Right lobe of liver (tissue), 6 donors: ENCODE measurements at regions not wholly inside any gene's neighbourhood (a gene's known extent, or its start where the extent isn't known, plus 50 kb on each side); places are given as distances from the start of the nearest gene placed in this dataset.

Experiments
- ATAC-seq, 4 donors: fragments of 200-7000 bp; cut with Tn5 transposase; one replicate each; pipeline ENCODE4 v1.9.1; 2020; ENCODE audit warnings: mild to moderate bottlenecking in 4 of 4, moderate library complexity in 4 of 4
- DNase-seq, 3 donors: peaks; one replicate each; pipeline ENCODE4 v3.0.0-alpha.2; 2020
- H3K27ac ChIP-seq, 3 donors: fragments of 200-600 bp; one replicate each; pipeline ENCODE4 v1.8.0; 2022
- H3K27me3 ChIP-seq, 2 donors: fragments of 200-600 bp; one replicate each; pipeline ENCODE4 v1.8.0; 2022
- H3K36me3 ChIP-seq, 4 donors: fragments of 200-600 bp; sonication (generic) in 1 of 4; one replicate each; pipeline versions ENCODE4 v1.5.1 to v1.8.0; 2017 to 2022; ENCODE audit warnings: control low read depth in 1 of 4
- H3K4me1 ChIP-seq, 4 donors: fragments of 200-600 bp; sonication (generic) in 1 of 4; one replicate each; pipeline versions ENCODE4 v1.5.1 to v1.8.0; 2017 to 2022; ENCODE audit warnings: control low read depth in 1 of 4
- H3K4me3 ChIP-seq, 3 donors: fragments of 200-600 bp; one replicate each; pipeline ENCODE4 v1.8.0; 2022
- H3K9me3 ChIP-seq, 4 donors: fragments of 200-600 bp; sonication (generic) in 1 of 4; one replicate each; pipeline versions ENCODE4 v1.5.1 to v1.8.0; 2017 to 2022; ENCODE audit warnings: control low read depth in 1 of 4
- CTCF ChIP-seq, 4 donors: fragments of 200-600 bp in 3 of 4; fragments of 450-650 bp in 1 of 4; IDR thresholded peaks; one replicate each; pipeline versions ENCODE4 v1.5.1 to v1.8.0; 2016 to 2022; ENCODE audit warnings: antibody characterized with exemption in 4 of 4, mild to moderate bottlenecking in 2 of 4
- POLR2A ChIP-seq: fragments of 450-650 bp; IDR thresholded peaks from one replicate; pipeline ENCODE4 v1.6.1; 2017; ENCODE audit warnings: antibody characterized with exemption, mild to moderate bottlenecking
- WGBS: methylation state at CpG from one replicate; pipeline ENCODE4 v1.1.6; 2018; ENCODE audit warnings: low coverage, low lambda C conversion rate; ENCODE audit not compliant: insufficient coverage; ENCODE audit errors: missing lambda C conversion rate; 5-methylcytosine and 5-hydroxymethylcytosine counted together
- intact Hi-C, 2 donors: fragments of 100-400 bp; cut with DNase I; formaldehyde crosslinking; loops; one replicate each; pipeline versions ENCODE4 v1.11.2 to v1.14.1; 2022
- donor health status: DM: no; HTN: yes; CAD: no.
- donor health status: DM: no; HTN: no; CAD: no.
- donor health status: DM: no; HTN: no; CAD: no.
- donor health status: DM: no; HTN: yes; CAD: no.
- donor health status: DM: no; HTN: yes; CAD: no.

- Histone ChIP-seq H3K27me3 (no peaks in the 10 kb centered on the region), H3K9me3 (no peaks in the 10 kb centered on the region), H3K27ac (no peak overlapping the region), H3K4me3 (no peak overlapping the region), H3K4me1 (no peaks in the 10 kb centered on the region), H3K36me3 (no peaks in the 10 kb centered on the region)
- no peak for TF ChIP-seq CTCF (IDR thresholded peaks at IDR 0.05)
- TF ChIP-seq POLR2A, result no peak
- intact Hi-C loops, result no loop called here
- WGBS, result 100% methylated on average over 1 of the region's 1 CpG
- ATAC-seq, result no peak
- no peak for DNase-seq
These were observed 159.5 kb upstream of the IL12B start for GRCh38 chr5:159489779-159490178.

- Histone ChIP-seq H3K9me3 (no peaks in the 10 kb centered on the region), H3K4me3 (no peak overlapping the region), H3K36me3 (no peaks in the 10 kb centered on the region), H3K27ac (no peak overlapping the region), H3K4me1 (no peaks in the 10 kb centered on the region), H3K27me3 (no peaks in the 10 kb centered on the region)
- TF ChIP-seq POLR2A, result no peak
- TF ChIP-seq CTCF (IDR thresholded peaks at IDR 0.05), result no peak
- WGBS, result 74% methylated on average over 2 of the region's 2 CpGs
- DNase-seq (no peak), ATAC-seq (no peak)
- intact Hi-C loops, result no loop called here
These were observed 160.2 kb upstream of the IL12B start for GRCh38 chr5:159490507-159490906.

GRCh38 chr5:159493696-159494095 lies 163.4 kb upstream of the IL12B start:
- no peaks in the 10 kb centered on the region for H3K36me3 ChIP-seq
- intact Hi-C loops, result no loop called here
- TF ChIP-seq CTCF (IDR thresholded peaks at IDR 0.05) (no peak), POLR2A (no peak)
- H3K9me3 ChIP-seq, result no peaks in the 10 kb centered on the region
- H3K4me3 ChIP-seq, result no peak overlapping the region
- DNase-seq, result no peak
- ATAC-seq, result no peak
- no peaks in the 10 kb centered on the region for H3K27me3 ChIP-seq
- H3K27ac ChIP-seq, result no peak overlapping the region
- H3K4me1 ChIP-seq, result peaks cover 0 to 2% (median 0%) of the 10 kb centered on the region in 4 donors

GRCh38 chr5:159496773-159497172 lies 166.5 kb upstream of the IL12B start:
- H3K27me3 ChIP-seq, result no peaks in the 10 kb centered on the region
- H3K9me3 ChIP-seq, result no peaks in the 10 kb centered on the region
- H3K36me3 ChIP-seq, result no peaks in the 10 kb centered on the region
- DNase-seq, result no peak
- WGBS, result 72% methylated on average over 7 of the region's 7 CpGs
- TF ChIP-seq POLR2A, result no peak
- no peak for TF ChIP-seq CTCF (IDR thresholded peaks at IDR 0.05)
- peaks cover 0 to 2% (median 0%) of the 10 kb centered on the region in 4 donors for H3K4me1 ChIP-seq
- H3K4me3 ChIP-seq, result no peak overlapping the region
- no peak for ATAC-seq
- intact Hi-C loops, result no loop called here
- no peak overlapping the region for H3K27ac ChIP-seq

- H3K4me1 ChIP-seq, result peaks cover 0 to 2% (median 0%) of the 10 kb centered on the region in 4 donors
- no peak overlapping the region for H3K4me3 ChIP-seq
- H3K9me3 ChIP-seq, result no peaks in the 10 kb centered on the region
- H3K27me3 ChIP-seq, result no peaks in the 10 kb centered on the region
- 40% methylated on average over 2 of the region's 2 CpGs for WGBS
- H3K27ac ChIP-seq, result no peak overlapping the region
- DNase-seq, result no peak
- TF ChIP-seq POLR2A (no peak), CTCF (IDR thresholded peaks at IDR 0.05) (no peak)
- intact Hi-C loops, result no loop called here
- ATAC-seq, result no peak
- no peaks in the 10 kb centered on the region for H3K36me3 ChIP-seq
These were observed 166.9 kb upstream of the IL12B start for GRCh38 chr5:159497221-159497620.
